ENCODE measurements at regions not wholly inside any gene's neighbourhood (a gene's known extent, or its start where the extent isn't known, plus 50 kb on each side); places are given as distances from the start of the nearest gene placed in this dataset.

DNA sequence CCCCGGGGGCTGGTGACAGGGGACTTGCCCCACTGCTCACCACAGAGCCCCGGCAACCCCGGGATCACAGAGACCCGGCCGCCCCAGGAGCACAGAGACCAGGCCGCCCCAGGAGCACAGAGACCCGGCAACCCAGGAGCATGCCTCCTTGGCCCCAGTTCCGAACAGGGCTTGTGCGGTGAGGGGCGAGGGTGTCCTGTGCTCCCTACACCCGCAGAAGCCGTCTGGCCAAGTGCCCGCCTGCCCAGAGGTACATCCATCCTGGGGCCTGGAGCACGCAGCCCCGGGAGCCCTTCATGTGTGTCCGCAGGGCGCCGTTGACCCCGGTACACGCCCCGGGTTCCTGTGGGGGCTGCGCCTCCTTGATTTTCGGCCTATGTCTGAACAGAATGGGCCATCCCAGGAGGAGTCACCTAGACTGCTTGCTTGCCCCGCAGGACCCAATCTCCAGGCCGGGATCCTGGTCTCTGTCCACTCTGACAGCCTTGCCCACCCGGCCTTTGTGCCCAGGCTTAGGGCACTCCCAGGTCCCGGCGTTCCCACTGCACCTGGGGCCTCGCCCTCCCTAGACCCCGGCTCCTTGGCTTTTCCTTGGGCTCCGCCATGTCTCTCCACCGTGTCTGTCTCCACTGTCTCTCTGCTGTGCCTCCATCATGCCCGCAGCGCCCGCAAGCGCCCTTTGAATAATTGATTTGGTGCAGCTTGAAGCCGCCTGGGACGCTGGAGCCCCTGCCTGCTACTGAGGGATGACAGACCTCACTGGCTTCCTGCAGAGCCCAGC lies 219.8 kb downstream of the ERMARD start:
- Histone ChIP-seq H3K27me3 (ENCODE audit: control insufficient read depth, insufficient read depth, low read length) (no peaks in the 10 kb centered on the region), H3K4me1 (ENCODE audit: control insufficient read depth, insufficient read depth, low read length) (no peaks in the 10 kb centered on the region), H3K9me3 (ENCODE audit: control insufficient read depth, insufficient read depth, low read length) (no peaks in the 10 kb centered on the region), H3K4me3 (ENCODE audit: low read length) (no peak overlapping the region), H3K27ac (ENCODE audit: low read length) (no peak overlapping the region), H3K36me3 (ENCODE audit: control insufficient read depth, insufficient read depth, low read length) (no peaks in the 10 kb centered on the region)
- whole genome bisulfite sequencing (ENCODE audit: insufficient coverage, insufficient read length) = no CpG with 5 or more reads among the region's 38 CpGs
- no peak for DNase-seq (ENCODE audit: low read depth, low spot score)

DNA sequence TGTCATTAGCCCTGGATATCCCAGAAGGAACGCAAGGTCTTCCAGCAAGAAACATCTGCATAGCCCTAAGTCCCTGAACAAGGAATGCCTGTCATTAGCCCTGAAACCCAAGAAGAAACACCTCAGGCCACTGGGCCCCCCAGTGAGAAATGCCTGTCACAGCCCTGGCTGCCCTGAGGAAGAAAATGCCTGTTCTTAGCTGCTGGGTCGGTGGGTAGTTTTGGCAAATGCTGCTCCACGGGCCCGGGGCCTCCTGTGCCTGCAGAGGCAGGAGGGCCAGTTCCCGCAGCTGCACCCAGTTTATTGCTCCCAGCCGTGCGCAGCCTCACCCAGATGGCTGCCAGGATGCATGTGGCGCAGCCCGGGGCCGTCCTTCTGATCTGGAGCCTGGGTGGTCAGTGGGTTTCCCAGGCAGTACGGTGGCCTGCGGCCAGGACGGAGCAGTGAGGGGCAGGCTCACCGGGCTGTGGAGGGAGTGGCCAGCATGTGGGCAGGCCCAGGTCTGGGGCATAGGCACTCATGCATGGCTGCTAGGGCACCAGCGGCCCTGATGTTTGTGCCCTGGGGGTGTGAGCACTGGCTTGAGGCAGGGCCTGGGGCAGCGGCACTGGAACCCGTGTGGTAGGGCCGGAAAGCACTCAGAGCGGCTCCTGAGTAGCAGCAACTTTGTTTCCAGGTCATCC lies 219.0 kb downstream of the ERMARD start:
- no peak overlapping the region for H3K4me3 ChIP-seq (ENCODE audit: low read length)
- no peak for DNase-seq (ENCODE audit: low read depth, low spot score)
- H3K9me3 ChIP-seq (ENCODE audit: control insufficient read depth, insufficient read depth, low read length) = no peaks in the 10 kb centered on the region
- no peaks in the 10 kb centered on the region for H3K4me1 ChIP-seq (ENCODE audit: control insufficient read depth, insufficient read depth, low read length)
- H3K27ac ChIP-seq (ENCODE audit: low read length) = no peak overlapping the region
- H3K36me3 ChIP-seq (ENCODE audit: control insufficient read depth, insufficient read depth, low read length) = no peaks in the 10 kb centered on the region
- WGBS (ENCODE audit: insufficient coverage, insufficient read length) = no CpG with 5 or more reads among the region's 19 CpGs
- no peaks in the 10 kb centered on the region for H3K27me3 ChIP-seq (ENCODE audit: control insufficient read depth, insufficient read depth, low read length)

DNA sequence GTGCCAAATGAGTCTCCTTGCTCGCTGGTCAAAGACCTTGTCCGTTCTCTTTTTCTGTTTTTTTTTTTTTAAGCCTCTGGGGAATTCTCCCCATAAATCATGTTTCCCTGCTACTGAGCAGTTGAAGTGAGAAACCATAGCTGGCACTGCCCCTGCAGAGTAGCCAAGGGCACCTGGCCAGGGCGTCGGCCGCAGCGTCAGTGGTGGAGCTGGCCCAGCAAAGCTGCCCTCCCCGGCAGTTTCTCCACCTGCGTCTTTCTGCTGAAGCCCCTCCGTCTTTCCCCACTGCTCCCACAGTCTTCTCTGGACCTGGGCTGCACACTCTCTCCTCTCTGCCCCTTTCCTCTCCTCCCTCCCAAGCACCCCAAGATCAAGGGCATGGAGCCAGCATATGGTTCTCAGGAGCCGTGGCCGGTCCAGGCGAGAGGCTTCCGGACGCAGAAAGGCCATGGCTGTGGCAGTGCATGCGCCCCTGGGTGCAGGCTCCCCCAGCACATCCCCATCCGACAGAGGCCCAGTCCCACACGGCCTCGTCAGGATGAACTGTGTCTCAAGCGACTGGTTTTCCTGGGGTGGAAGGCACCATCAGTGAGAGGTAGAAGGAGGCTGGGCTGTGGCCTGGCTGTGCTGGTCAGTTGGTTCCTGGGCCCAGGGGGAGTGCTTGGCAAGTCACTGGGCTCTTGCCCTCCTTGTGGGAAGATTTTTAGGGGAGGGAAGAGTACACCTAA lies 218.1 kb downstream of the ERMARD start:
- no peaks in the 10 kb centered on the region for H3K36me3 ChIP-seq (ENCODE audit: control insufficient read depth, insufficient read depth, low read length)
- H3K4me3 ChIP-seq (ENCODE audit: low read length) = no peak overlapping the region
- no peaks in the 10 kb centered on the region for H3K9me3 ChIP-seq (ENCODE audit: control insufficient read depth, insufficient read depth, low read length)
- no peak for DNase-seq (ENCODE audit: low read depth, low spot score)
- H3K27ac ChIP-seq (ENCODE audit: low read length) = no peak overlapping the region
- no peaks in the 10 kb centered on the region for H3K27me3 ChIP-seq (ENCODE audit: control insufficient read depth, insufficient read depth, low read length)
- H3K4me1 ChIP-seq (ENCODE audit: control insufficient read depth, insufficient read depth, low read length) = no peaks in the 10 kb centered on the region
- no CpG with 5 or more reads among the region's 19 CpGs for WGBS (ENCODE audit: insufficient coverage, insufficient read length)

DNA sequence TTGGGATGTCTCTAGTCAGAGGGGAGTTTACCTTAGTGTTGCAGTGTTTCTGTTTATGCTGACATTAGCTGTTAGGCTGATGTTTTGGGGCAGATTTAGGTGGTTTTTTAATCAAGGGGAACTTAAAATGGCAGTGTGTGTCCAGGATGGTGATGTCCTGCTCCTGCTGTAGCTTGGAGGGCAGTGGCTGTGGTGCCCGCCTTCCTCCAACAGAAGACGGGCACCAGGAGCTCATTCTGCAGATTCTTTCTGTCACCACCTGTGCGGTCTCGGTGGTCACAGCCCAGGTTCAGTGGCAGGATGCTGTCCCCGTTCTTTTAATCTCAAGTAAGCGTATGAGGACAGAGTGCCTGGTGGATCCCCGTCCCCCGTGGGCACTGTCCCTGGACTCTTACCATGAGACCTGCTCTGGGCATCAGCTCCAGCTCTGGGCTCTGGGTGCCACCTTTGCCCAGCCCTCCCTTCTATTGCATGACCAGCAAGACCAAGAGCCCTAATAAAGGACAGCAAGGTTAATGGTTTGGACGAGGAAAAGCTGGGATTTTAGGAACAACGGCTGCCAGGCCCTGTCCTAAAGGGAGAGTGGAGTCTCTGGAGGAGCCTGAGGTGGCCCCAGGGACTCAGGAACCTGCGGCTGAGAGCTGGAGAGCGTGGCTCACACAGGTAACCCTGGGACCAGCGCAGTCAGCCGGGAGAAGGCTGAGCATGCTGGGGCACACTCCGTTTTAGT lies 217.3 kb downstream of the ERMARD start:
- no peak for DNase-seq (ENCODE audit: low read depth, low spot score)
- no CpG with 5 or more reads among the region's 15 CpGs for WGBS (ENCODE audit: insufficient coverage, insufficient read length)
- no peaks in the 10 kb centered on the region for H3K9me3 ChIP-seq (ENCODE audit: control insufficient read depth, insufficient read depth, low read length)
- no peaks in the 10 kb centered on the region for H3K36me3 ChIP-seq (ENCODE audit: control insufficient read depth, insufficient read depth, low read length)
- no peaks in the 10 kb centered on the region for H3K4me1 ChIP-seq (ENCODE audit: control insufficient read depth, insufficient read depth, low read length)
- no peak overlapping the region for H3K4me3 ChIP-seq (ENCODE audit: low read length)
- H3K27ac ChIP-seq (ENCODE audit: low read length) = no peak overlapping the region
- no peaks in the 10 kb centered on the region for H3K27me3 ChIP-seq (ENCODE audit: control insufficient read depth, insufficient read depth, low read length)

DNA sequence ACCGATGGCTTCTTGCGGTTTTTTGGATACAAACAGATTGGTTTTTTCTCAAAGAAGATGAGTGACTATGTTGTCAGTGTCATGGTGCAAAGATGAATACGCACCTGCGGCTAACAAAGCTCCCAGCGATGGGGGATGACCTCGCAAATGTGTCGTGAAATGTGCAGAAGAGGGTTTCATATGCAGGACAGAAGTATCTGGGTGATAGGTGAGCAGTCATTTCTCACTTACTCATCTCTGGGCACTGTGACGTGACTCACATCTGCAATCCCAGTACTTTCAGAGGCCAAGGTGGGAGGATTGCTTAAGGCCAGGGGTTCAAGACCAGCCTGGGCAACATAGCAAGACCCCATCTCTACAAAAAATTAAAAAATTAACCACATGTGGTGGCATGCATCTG lies 216.3 kb downstream of the ERMARD start:
- H3K27ac ChIP-seq (ENCODE audit: low read length) = no peak overlapping the region
- H3K4me3 ChIP-seq (ENCODE audit: low read length) = no peak overlapping the region
- WGBS (ENCODE audit: insufficient coverage, insufficient read length) = no CpG with 5 or more reads among the region's 8 CpGs
- H3K4me1 ChIP-seq (ENCODE audit: control insufficient read depth, insufficient read depth, low read length) = no peaks in the 10 kb centered on the region
- DNase-seq (ENCODE audit: low read depth, low spot score) = no peak
- H3K27me3 ChIP-seq (ENCODE audit: control insufficient read depth, insufficient read depth, low read length) = no peaks in the 10 kb centered on the region
- H3K9me3 ChIP-seq (ENCODE audit: control insufficient read depth, insufficient read depth, low read length) = no peaks in the 10 kb centered on the region
- no peaks in the 10 kb centered on the region; the same call in 1 of the 2 replicates for H3K36me3 ChIP-seq (ENCODE audit: control insufficient read depth, insufficient read depth, low read length)

DNA sequence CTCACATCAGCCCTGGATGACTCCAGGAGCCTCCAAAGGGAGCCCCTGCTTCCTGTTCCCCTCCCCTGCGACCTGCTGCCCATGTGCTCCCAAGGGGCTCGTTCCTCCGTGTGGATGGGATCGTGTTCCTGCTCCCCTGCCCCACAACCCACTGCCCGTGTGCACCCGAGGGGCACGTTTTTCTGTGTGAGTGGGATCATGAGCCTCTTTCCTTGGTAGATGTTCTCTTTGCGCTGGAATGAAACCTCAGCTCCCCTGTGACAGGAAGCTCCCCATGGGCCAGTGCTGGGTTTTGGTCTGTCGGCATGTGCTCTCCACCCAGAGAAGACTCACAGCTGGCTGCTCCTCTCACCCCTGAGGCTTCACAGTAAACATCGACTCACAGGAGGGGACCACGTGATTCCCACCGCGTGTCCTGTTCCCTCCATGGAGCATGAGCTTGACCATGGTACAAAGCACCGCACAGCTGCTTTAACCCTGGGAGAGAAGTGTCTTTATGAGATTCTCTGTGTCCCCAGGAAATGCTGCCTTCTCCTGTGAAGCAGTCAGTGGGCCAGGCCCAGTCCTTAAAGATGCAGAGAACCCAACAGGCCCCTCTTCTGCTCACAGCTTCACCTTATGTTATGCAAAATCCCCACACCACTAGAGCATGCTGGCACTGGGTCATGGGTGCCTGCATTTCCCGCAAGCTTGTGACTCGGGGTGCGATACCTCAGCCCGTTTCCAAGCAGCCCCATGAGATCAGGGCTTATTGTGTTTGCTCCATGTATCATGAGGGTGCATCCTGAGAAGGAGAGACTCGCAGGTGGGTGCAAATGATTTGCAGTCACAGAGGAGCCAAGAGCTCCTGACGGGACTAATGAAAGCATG lies 215.1 kb downstream of the ERMARD start:
- WGBS (ENCODE audit: insufficient coverage, insufficient read length) = no CpG with 5 or more reads among the region's 20 CpGs
- H3K36me3 ChIP-seq (ENCODE audit: control insufficient read depth, insufficient read depth, low read length) = no peaks in the 10 kb centered on the region; the same call in 1 of the 2 replicates
- no peaks in the 10 kb centered on the region for H3K27me3 ChIP-seq (ENCODE audit: control insufficient read depth, insufficient read depth, low read length)
- H3K4me3 ChIP-seq (ENCODE audit: low read length) = no peak overlapping the region
- no peak for DNase-seq (ENCODE audit: low read depth, low spot score)
- H3K4me1 ChIP-seq (ENCODE audit: control insufficient read depth, insufficient read depth, low read length) = 0 out of 2 replicates have a peak, but pooled peaks cover 1% of the 10 kb centered on the region
- H3K9me3 ChIP-seq (ENCODE audit: control insufficient read depth, insufficient read depth, low read length) = no peaks in the 10 kb centered on the region
- no peak overlapping the region for H3K27ac ChIP-seq (ENCODE audit: low read length)

DNA sequence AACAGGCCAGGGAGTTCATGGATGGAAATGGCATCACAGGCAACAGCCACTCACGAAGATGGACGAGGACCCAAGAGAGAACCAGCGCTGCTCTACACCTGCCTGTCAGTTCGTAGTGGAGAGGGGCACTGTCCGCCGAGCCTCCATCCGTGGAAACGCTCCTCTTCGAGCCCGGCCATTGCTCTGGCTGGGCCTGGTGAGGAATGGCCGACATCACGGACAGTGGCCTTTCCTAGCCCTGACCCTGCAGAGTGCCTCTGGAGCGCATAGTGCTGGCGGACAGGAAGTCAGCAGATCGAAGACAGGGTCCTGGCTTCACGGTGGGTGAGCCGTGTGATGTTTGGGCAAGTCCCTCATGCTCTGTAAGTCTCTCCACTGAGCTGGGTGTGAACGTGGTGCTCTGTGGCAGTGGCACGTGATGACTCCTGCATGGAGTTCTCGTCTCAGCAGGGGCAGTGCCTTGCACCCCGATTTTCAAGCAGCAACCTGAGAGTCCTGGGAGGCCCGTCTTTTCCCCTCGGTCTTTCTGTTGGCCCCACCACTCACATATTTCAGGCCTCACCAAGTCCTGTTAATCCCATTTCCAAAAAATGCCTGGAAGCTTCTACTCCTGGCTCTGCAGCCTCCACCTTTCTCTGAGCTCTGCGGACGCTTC lies 214.4 kb downstream of the ERMARD start:
- Histone ChIP-seq H3K27ac (ENCODE audit: low read length) (no peak overlapping the region), H3K4me3 (ENCODE audit: low read length) (no peak overlapping the region), H3K4me1 (ENCODE audit: control insufficient read depth, insufficient read depth, low read length) (0 out of 2 replicates have a peak, but pooled peaks cover 1% of the 10 kb centered on the region), H3K9me3 (ENCODE audit: control insufficient read depth, insufficient read depth, low read length) (no peaks in the 10 kb centered on the region), H3K36me3 (ENCODE audit: control insufficient read depth, insufficient read depth, low read length) (no peaks in the 10 kb centered on the region; the same call in 1 of the 2 replicates), H3K27me3 (ENCODE audit: control insufficient read depth, insufficient read depth, low read length) (no peaks in the 10 kb centered on the region)
- no peak for DNase-seq (ENCODE audit: low read depth, low spot score)
- WGBS (ENCODE audit: insufficient coverage, insufficient read length) = no CpG with 5 or more reads among the region's 25 CpGs

DNA sequence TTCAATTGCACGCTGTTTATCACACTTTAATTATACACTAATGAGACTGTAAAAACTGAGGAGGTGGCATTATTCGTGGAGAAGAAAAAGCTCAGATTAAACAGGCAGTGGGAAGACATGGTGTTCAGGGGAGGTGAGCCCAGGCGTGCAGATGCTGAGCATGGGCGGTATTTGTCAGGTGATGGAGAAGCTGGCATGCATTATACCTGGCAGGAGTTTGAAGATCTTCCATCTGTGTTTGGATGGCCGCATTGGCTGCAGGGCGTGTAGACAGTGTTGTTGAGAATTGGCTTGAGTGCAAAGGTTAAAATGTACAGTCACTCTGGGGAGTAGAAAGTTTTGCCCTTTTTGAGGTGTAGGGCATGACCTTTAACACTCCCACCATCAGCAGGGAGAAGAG lies 213.8 kb downstream of the ERMARD start:
- WGBS (ENCODE audit: insufficient coverage, insufficient read length) = no CpG with 5 or more reads among the region's 6 CpGs
- no peaks in the 10 kb centered on the region; the same call in 1 of the 2 replicates for H3K36me3 ChIP-seq (ENCODE audit: control insufficient read depth, insufficient read depth, low read length)
- DNase-seq (ENCODE audit: low read depth, low spot score) = no peak
- no peak overlapping the region for H3K4me3 ChIP-seq (ENCODE audit: low read length)
- no peaks in the 10 kb centered on the region for H3K27me3 ChIP-seq (ENCODE audit: control insufficient read depth, insufficient read depth, low read length)
- 0 out of 2 replicates have a peak, but pooled peaks cover 1% of the 10 kb centered on the region for H3K4me1 ChIP-seq (ENCODE audit: control insufficient read depth, insufficient read depth, low read length)
- H3K9me3 ChIP-seq (ENCODE audit: control insufficient read depth, insufficient read depth, low read length) = no peaks in the 10 kb centered on the region
- H3K27ac ChIP-seq (ENCODE audit: low read length) = no peak overlapping the region

DNA sequence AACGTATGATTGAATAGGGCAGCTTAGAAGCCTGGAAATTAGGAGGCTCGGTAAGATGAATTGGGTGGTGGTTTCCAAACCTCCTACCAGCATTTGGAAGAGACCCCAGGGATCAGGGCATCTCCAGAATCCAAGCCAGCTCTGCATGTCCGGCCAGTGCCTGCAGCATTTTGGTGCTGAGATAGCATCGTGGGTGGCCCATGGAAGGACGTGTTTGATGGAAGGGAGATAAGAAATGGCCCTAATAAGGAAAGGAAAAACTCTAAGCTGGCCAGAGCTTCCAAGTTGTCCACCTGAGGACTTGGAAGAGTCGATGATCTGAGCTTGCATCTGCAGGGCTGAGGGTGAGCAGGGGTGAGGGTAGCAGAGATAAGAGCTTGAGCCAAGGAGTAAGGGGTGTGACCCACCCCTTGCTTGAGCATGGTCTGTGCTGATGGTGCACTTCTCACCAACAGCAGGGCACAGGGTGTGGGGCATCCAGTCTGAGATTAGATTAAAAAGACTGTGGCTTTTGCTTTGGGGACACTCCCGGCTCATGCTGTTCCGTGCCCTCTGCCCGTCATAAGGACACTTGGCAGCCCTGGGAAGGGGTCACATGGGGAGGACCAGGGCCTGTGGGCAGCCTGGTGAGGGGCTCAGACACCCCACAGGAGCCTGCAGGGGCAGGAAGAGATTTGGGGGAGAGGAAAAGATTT lies 213.2 kb downstream of the ERMARD start:
- Histone ChIP-seq H3K4me1 (ENCODE audit: control insufficient read depth, insufficient read depth, low read length) (0 out of 2 replicates have a peak, but pooled peaks cover 1% of the 10 kb centered on the region), H3K4me3 (ENCODE audit: low read length) (no peak overlapping the region), H3K27ac (ENCODE audit: low read length) (no peak overlapping the region), H3K9me3 (ENCODE audit: control insufficient read depth, insufficient read depth, low read length) (no peaks in the 10 kb centered on the region), H3K36me3 (ENCODE audit: control insufficient read depth, insufficient read depth, low read length) (no peaks in the 10 kb centered on the region; the same call in 1 of the 2 replicates), H3K27me3 (ENCODE audit: control insufficient read depth, insufficient read depth, low read length) (no peaks in the 10 kb centered on the region)
- no peak for DNase-seq (ENCODE audit: low read depth, low spot score)
- no CpG with 5 or more reads among the region's 9 CpGs for WGBS (ENCODE audit: insufficient coverage, insufficient read length)
